Colonic mucosa (tissue), 4 donors: ENCODE measurements at regions not wholly inside any gene's neighbourhood (a gene's known extent, or its start where the extent isn't known, plus 50 kb on each side); places are given as distances from the start of the nearest gene placed in this dataset.
"Not testable (repeated sequence)": the region's sequence is repeated elsewhere in the genome, so short reads cannot be mapped to it uniquely, and the experiment has no call there.

ENCODE experiments used
- DNase-seq: peaks from one replicate; pipeline ENCODE4 v3.0.0-alpha.2; 2020
- H3K27ac ChIP-seq: fragments of 200-600 bp; one replicate; pipeline ENCODE4 v1.8.0; 2021
- H3K27me3 ChIP-seq: fragments of 200-600 bp; one replicate; pipeline ENCODE4 v1.8.0; 2021
- H3K36me3 ChIP-seq: fragments of 200-600 bp; one replicate; pipeline ENCODE4 v1.8.0; 2021
- H3K4me1 ChIP-seq: fragments of 200-600 bp; one replicate; pipeline ENCODE4 v1.8.0; 2021; ENCODE audit warnings: mild to moderate bottlenecking
- H3K4me3 ChIP-seq: fragments of 200-600 bp; one replicate; pipeline ENCODE4 v1.8.0; 2021
- H3K9ac ChIP-seq, 2 donors: one replicate each; pipeline ENCODE4 v1.7.0; 2013; ENCODE audit warnings: control low read depth in 2 of 2, low read depth in 2 of 2, low read length in 2 of 2
- H3K9me3 ChIP-seq: fragments of 200-600 bp; one replicate; pipeline ENCODE4 v1.8.0; 2021
- CTCF ChIP-seq: fragments of 200-600 bp; IDR thresholded peaks from one replicate; pipeline ENCODE4 v1.8.0; 2022; ENCODE audit warnings: antibody characterized with exemption, mild to moderate bottlenecking
- intact Hi-C: fragments of 100-400 bp; cut with DNase I; formaldehyde crosslinking; loops from one replicate; pipeline ENCODE4 v1.14.1; 2022
- donor health status: healthy.
- donor health status: DM: no; HTN: no; CAD: no.
- donor health status: DM: no; HTN: no; CAD: no.

GRCh38 chr2:19631871-19632270 lies 269.9 kb downstream of the TTC32 start:
- no peak for DNase-seq
- H3K4me3 ChIP-seq: no peak overlapping the region
- H3K4me1 ChIP-seq: no peaks in the 10 kb centered on the region
- no peak overlapping the region for H3K27ac ChIP-seq
- no peaks in the 10 kb centered on the region for H3K9me3 ChIP-seq
- no peak overlapping the region for H3K9ac ChIP-seq
- H3K36me3 ChIP-seq: no peaks in the 10 kb centered on the region
- intact Hi-C loops: no loop called here
- TF ChIP-seq CTCF: no peak
- H3K27me3 ChIP-seq: no peaks in the 10 kb centered on the region

GRCh38 chr2:19630921-19631320 lies 270.9 kb downstream of the TTC32 start:
- intact Hi-C loops: no loop called here
- Histone ChIP-seq H3K4me3 (no peak overlapping the region), H3K4me1 (no peaks in the 10 kb centered on the region), H3K9ac (no peak overlapping the region), H3K36me3 (no peaks in the 10 kb centered on the region), H3K9me3 (no peaks in the 10 kb centered on the region), H3K27me3 (no peaks in the 10 kb centered on the region), H3K27ac (no peak overlapping the region)
- no peak for TF ChIP-seq CTCF
- no peak for DNase-seq

- Histone ChIP-seq H3K9me3 (no peaks in the 10 kb centered on the region), H3K36me3 (no peaks in the 10 kb centered on the region), H3K27me3 (no peaks in the 10 kb centered on the region), H3K27ac (no peak overlapping the region), H3K4me1 (no peaks in the 10 kb centered on the region), H3K9ac (no peak overlapping the region), H3K4me3 (no peak overlapping the region)
- no peak for TF ChIP-seq CTCF
- intact Hi-C loops: no loop called here
- DNase-seq: no peak
These were observed 268.9 kb upstream of the OSR1 start for GRCh38 chr2:19627359-19627758.

- Histone ChIP-seq H3K4me3 (no peak overlapping the region), H3K27ac (no peak overlapping the region), H3K36me3 (no peaks in the 10 kb centered on the region), H3K9ac (no peak overlapping the region), H3K9me3 (no peaks in the 10 kb centered on the region), H3K27me3 (no peaks in the 10 kb centered on the region), H3K4me1 (no peaks in the 10 kb centered on the region)
- intact Hi-C loops: no loop called here
- no peak for TF ChIP-seq CTCF
- no peak for DNase-seq
These were observed 265.1 kb upstream of the OSR1 start for GRCh38 chr2:19623488-19623887.

- H3K36me3 ChIP-seq: no peaks in the 10 kb centered on the region
- DNase-seq: no peak
- H3K9ac ChIP-seq: no peak overlapping the region
- H3K9me3 ChIP-seq: no peaks in the 10 kb centered on the region
- no peaks in the 10 kb centered on the region for H3K4me1 ChIP-seq
- no peak for TF ChIP-seq CTCF
- H3K27me3 ChIP-seq: no peaks in the 10 kb centered on the region
- H3K27ac ChIP-seq: no peak overlapping the region
- intact Hi-C loops: no loop called here
- H3K4me3 ChIP-seq: no peak overlapping the region
These were observed 258.9 kb upstream of the OSR1 start for GRCh38 chr2:19617257-19617848.

- H3K4me3 ChIP-seq, H3K4me1 ChIP-seq, DNase-seq, H3K9ac ChIP-seq, H3K27ac ChIP-seq, H3K27me3 ChIP-seq, H3K9me3 ChIP-seq, intact Hi-C loops, H3K36me3 ChIP-seq: not testable (repeated sequence)
These were observed 257.0 kb upstream of the OSR1 start for GRCh38 chr2:19615402-19615801.
